Natural killer cell (primary cell): ENCODE measurements at regions not wholly inside any gene's neighbourhood (a gene's known extent, or its start where the extent isn't known, plus 50 kb on each side); places are given as distances from the start of the nearest gene placed in this dataset.

Source experiments
- ATAC-seq, 3 donors: fragments of 150-1000 bp in 2 of 3; fragments of 200-7000 bp in 1 of 3; cut with Tn5 transposase; 1 replicate in 1 of 3; 2 replicates in 2 of 3; pipeline ENCODE4 v1.10.0; 2021; ENCODE audit warnings: mild to moderate bottlenecking in 2 of 3, moderate library complexity in 2 of 3
- DNase-seq, 2 donors: peaks; one replicate each; pipeline versions ENCODE4 v3.0.0 to v3.0.0-alpha.2; 2013 to 2021; ENCODE audit warnings: mixed read lengths in 1 of 2
- H3K27ac ChIP-seq: one replicate; pipeline ENCODE4 v1.5.1; 2013; ENCODE audit warnings: mild to moderate bottlenecking, low read length
- H3K27me3 ChIP-seq: one replicate; pipeline ENCODE4 v1.6.1; 2013; ENCODE audit warnings: low read length; ENCODE audit not compliant: control insufficient read depth, insufficient read depth
- H3K36me3 ChIP-seq: one replicate; pipeline ENCODE4 v1.6.1; 2013; ENCODE audit warnings: low read length; ENCODE audit not compliant: control insufficient read depth, insufficient read depth
- H3K4me1 ChIP-seq: one replicate; pipeline ENCODE4 v1.6.1; 2013; ENCODE audit warnings: low read length; ENCODE audit not compliant: control insufficient read depth, insufficient read depth
- H3K4me3 ChIP-seq: one replicate; pipeline ENCODE4 v1.5.1; 2013; ENCODE audit warnings: low read length
- H3K9me3 ChIP-seq: one replicate; pipeline ENCODE4 v1.6.1; 2013; ENCODE audit warnings: low read length; ENCODE audit not compliant: control insufficient read depth, insufficient read depth
- H3K27ac Mint-ChIP-seq, 2 donors: one replicate each; pipeline ENCODE4 v1.8.0; 2022; ENCODE audit warnings: mild to moderate bottlenecking in 2 of 2, mixed read lengths in 2 of 2, moderate library complexity in 1 of 2
- H3K27me3 Mint-ChIP-seq, 2 donors: one replicate each; pipeline ENCODE4 v1.8.0; 2022; ENCODE audit warnings: low read depth in 2 of 2, mixed read lengths in 2 of 2
- H3K36me3 Mint-ChIP-seq: one replicate; pipeline ENCODE4 v1.8.0; 2022; ENCODE audit warnings: mixed read lengths
- H3K4me1 Mint-ChIP-seq, 2 donors: one replicate each; pipeline ENCODE4 v1.8.0; 2022; ENCODE audit warnings: mixed read lengths in 2 of 2
- H3K4me3 Mint-ChIP-seq: one replicate; pipeline ENCODE4 v1.8.0; 2022; ENCODE audit warnings: mild to moderate bottlenecking, moderate library complexity, mixed read lengths
- H3K9me3 Mint-ChIP-seq, 2 donors: one replicate each; pipeline ENCODE4 v1.8.0; 2022; ENCODE audit warnings: mixed read lengths in 2 of 2
- WGBS: methylation state at CpG from one replicate; pipeline ENCODE4 v1.1.7; 2013; ENCODE audit warnings: missing lambda C conversion rate; ENCODE audit not compliant: insufficient coverage; 5-methylcytosine and 5-hydroxymethylcytosine counted together
- intact Hi-C: fragments of 100-400 bp; cut with micrococcal nuclease; formaldehyde crosslinking; loops from one replicate; pipeline ENCODE4 v1.14.2; 2022
- TF ChIP-seq, protein P1 (sequence below): fragments of 200-600 bp; IDR thresholded peaks from one replicate; pipeline ENCODE4 v1.8.0; 2022; ENCODE audit warnings: antibody characterized with exemption

DNA sequence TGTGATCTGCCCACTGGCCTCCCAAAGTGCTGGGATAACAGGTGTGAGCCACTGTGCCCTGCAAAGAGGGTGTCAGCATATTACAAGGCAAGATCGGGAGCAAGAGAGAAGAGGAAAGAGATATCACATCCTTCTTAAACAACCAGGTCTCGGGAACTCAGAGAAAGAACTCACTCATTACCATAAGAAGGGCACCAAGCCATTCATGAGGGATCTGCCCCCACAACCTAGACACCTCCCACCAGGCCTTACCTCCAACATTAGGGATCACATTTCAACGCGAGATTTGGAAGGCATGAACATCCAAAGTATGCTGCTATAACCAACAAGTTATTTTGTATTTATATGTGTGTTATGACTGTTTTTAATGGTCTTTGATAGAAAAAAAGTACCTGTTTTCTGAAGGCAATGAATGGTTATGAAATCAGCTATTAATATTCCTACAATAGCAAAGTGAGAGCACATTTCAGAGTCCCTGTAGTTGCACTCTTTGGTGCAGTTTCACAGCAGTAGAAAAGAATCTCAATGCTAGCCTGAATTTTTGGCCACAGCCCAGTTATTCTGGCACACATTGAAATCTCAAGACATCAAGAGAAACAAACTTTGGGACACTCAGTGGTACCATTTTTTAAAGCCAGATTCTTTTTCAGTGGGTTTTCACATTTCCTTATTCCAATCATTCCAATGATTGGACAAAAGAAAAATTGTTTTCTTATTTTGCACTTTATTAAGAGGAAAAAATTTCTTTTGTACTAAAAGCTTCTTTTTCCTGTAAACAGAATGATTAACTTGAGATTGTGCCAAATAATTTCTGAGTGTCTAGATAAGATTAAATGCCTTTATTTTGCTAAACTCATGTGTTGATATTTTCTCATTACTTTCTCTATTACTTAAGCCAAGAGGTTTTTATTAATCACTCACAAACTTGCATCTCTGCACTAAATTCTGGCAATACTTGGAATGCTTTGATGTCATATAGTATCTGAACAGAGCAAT lies 582.6 kb upstream of the ATP2B1 start:
- Mint-ChIP-seq H3K4me1 (no peaks in the 10 kb centered on the region), H3K27me3 (no peaks in the 10 kb centered on the region), H3K27ac (no peak overlapping the region), H3K9me3 (peaks cover 3 to 11% of the 10 kb centered on the region in 2 donors), H3K36me3 (peaks cover 8% of the 10 kb centered on the region), H3K4me3 (no peak overlapping the region)
- intact Hi-C loops = no loop called here
- WGBS = 94% methylated on average over 2 of the region's 4 CpGs
- Histone ChIP-seq H3K9me3 (no peaks in the 10 kb centered on the region), H3K27me3 (peaks cover 2% of the 10 kb centered on the region), H3K4me3 (no peak overlapping the region), H3K4me1 (no peaks in the 10 kb centered on the region), H3K36me3 (no peaks in the 10 kb centered on the region), H3K27ac (no peak overlapping the region)
- DNase-seq (no peak), ATAC-seq (no peak)
- TF ChIP-seq, protein P1, sequence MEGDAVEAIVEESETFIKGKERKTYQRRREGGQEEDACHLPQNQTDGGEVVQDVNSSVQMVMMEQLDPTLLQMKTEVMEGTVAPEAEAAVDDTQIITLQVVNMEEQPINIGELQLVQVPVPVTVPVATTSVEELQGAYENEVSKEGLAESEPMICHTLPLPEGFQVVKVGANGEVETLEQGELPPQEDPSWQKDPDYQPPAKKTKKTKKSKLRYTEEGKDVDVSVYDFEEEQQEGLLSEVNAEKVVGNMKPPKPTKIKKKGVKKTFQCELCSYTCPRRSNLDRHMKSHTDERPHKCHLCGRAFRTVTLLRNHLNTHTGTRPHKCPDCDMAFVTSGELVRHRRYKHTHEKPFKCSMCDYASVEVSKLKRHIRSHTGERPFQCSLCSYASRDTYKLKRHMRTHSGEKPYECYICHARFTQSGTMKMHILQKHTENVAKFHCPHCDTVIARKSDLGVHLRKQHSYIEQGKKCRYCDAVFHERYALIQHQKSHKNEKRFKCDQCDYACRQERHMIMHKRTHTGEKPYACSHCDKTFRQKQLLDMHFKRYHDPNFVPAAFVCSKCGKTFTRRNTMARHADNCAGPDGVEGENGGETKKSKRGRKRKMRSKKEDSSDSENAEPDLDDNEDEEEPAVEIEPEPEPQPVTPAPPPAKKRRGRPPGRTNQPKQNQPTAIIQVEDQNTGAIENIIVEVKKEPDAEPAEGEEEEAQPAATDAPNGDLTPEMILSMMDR = no peak

DNA sequence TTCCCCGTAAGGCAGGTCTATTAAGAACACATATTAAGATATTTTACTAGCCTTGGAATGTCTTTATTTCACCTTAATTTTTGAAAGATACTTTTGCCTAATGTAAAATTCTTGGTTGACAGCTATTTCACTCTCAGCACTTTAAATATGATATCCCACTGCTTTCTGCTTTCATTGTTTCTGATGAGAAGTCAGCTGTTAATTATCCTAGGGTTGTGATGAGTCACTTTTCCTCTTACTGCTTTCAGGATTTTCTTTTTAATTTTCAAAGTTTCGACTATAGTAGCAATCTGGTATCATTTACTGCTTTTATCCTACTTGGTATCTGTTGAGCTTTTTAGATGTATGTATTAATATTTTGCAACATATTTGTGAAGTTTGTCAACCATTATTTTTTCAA lies 578.9 kb upstream of the ATP2B1 start:
- no CpG with 5 or more reads among the region's 2 CpGs for WGBS

DNA sequence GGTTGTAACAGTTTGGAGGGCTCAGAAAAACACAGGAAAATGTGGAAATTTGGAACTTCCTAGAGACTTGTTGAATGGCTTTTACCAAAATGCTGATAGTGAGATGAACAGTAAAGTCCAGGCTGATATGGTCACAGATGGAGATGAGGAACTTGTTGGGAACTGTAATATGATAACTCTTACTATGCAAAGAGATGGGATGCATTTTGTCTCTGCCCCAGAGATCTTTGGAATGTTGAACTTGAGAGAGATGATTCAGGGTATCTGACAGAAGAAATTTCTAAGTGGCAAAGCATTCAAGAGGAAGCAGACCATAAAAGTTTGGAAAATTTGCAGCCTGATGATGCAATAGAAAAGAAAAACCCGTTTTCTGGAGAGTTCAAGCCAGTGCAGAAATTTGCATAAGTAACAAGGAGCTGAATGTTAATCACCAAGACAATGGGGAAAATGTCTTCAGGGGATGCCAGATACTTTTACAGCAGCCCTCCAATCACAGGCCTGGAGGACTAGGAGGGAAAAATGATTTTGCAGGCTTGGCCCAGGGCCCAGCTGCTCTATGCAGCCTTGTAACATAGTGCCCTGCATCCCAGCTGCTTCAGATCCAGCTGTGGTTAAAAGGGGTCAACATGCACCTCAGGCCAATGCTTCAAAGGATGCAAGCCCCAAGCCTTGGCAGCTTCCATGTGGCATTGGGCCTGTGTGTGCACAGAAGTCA lies 572.7 kb upstream of the ATP2B1 start:
- intact Hi-C loops = no loop called here
- peaks cover 2 to 4% of the 10 kb centered on the region in 2 donors for H3K9me3 Mint-ChIP-seq
- H3K4me1 ChIP-seq = no peaks in the 10 kb centered on the region
- WGBS = 79% methylated on average over 1 of the region's 1 CpG
- no peak overlapping the region for H3K4me3 ChIP-seq
- H3K27me3 ChIP-seq = no peaks in the 10 kb centered on the region
- TF ChIP-seq, protein P1 = no peak
- H3K27ac ChIP-seq = no peak overlapping the region
- no peaks in the 10 kb centered on the region for H3K36me3 ChIP-seq
- no peak overlapping the region for H3K4me3 Mint-ChIP-seq
- peaks cover 7% of the 10 kb centered on the region for H3K9me3 ChIP-seq
- DNase-seq (no peak), ATAC-seq (no peak)
- no peak overlapping the region for H3K27ac Mint-ChIP-seq
- peaks cover 0 to 3% of the 10 kb centered on the region in 2 donors for H3K4me1 Mint-ChIP-seq
- no peaks in the 10 kb centered on the region for H3K36me3 Mint-ChIP-seq
- no peaks in the 10 kb centered on the region for H3K27me3 Mint-ChIP-seq

More for the DNA sequence above, 578.9 kb upstream of the ATP2B1 start:
- intact Hi-C loops = no loop called here
- H3K27me3 Mint-ChIP-seq = no peaks in the 10 kb centered on the region
- peaks cover 8% of the 10 kb centered on the region for H3K36me3 Mint-ChIP-seq
- H3K27me3 ChIP-seq = no peaks in the 10 kb centered on the region
- no peak for ATAC-seq
- H3K9me3 ChIP-seq = no peaks in the 10 kb centered on the region
- TF ChIP-seq, protein P1 = no peak
- H3K27ac Mint-ChIP-seq = no peak overlapping the region
- H3K4me1 ChIP-seq = no peaks in the 10 kb centered on the region
- peaks cover 5 to 14% of the 10 kb centered on the region in 2 donors for H3K9me3 Mint-ChIP-seq
- no peak overlapping the region for H3K4me3 Mint-ChIP-seq
- no peaks in the 10 kb centered on the region for H3K36me3 ChIP-seq
- no peak overlapping the region for H3K4me3 ChIP-seq
- H3K4me1 Mint-ChIP-seq = no peaks in the 10 kb centered on the region
- no peak overlapping the region for H3K27ac ChIP-seq
- no peak for DNase-seq
